IMR-90 (cell line): ENCODE measurements at regions not wholly inside any gene's neighbourhood (a gene's known extent, or its start where the extent isn't known, plus 50 kb on each side); places are given as distances from the start of the nearest gene placed in this dataset.

Experiments
- BHLHE40 ChIP-seq: fragments of 150-350 bp; IDR thresholded peaks from 2 replicates; pipeline ENCODE4 v1.6.1; 2016; ENCODE audit warnings: mild to moderate bottlenecking, low read depth, low read length
- POLR2A ChIP-seq: IDR thresholded peaks from 2 replicates; pipeline ENCODE4 v1.6.1; 2012; ENCODE audit warnings: mild to moderate bottlenecking, low read depth, low read length
- RAD21 ChIP-seq: IDR thresholded peaks from 2 replicates; pipeline ENCODE4 v1.6.1; 2012; ENCODE audit warnings: low read length, improper control_type of control experiment
- RCOR1 ChIP-seq: IDR thresholded peaks from 2 replicates; pipeline ENCODE4 v1.6.1; 2012; ENCODE audit warnings: mild to moderate bottlenecking, low read length, improper control_type of control experiment; ENCODE audit not compliant: insufficient replicate concordance
- TF ChIP-seq, protein P1 (sequence below): fragments of 150-350 bp; IDR thresholded peaks from 2 replicates; pipeline ENCODE4 v1.6.1; 2017; ENCODE audit warnings: mild to moderate bottlenecking, antibody characterized with exemption, low read length, low read depth
- TF ChIP-seq, protein P2 (sequence below): conservative IDR thresholded peaks from 2 replicates; pipeline ENCODE4 v1.5.1; 2012; ENCODE audit warnings: mild to moderate bottlenecking, low read depth, low read length, improper control_type of control experiment

DNA sequence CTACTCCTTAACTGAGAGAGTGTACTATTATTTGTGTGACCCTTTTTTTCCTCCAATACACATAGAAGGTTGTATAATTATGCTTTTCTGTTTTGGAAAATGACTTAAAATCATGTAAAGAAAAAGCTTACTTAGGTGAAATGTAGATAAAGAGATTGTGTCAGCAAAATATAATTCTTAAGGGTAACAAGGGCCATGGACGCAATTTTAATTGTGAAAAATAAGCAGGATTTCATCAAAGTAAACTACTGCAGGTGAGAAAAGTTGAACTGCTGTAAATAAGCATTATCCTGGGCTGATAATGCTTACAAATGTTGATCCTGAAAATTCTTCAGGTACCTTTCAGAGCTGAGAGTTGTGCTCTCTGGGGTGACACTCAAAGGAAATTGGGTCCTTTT is 141.5 kb downstream of the RPIA start:
- TF ChIP-seq, protein P1, sequence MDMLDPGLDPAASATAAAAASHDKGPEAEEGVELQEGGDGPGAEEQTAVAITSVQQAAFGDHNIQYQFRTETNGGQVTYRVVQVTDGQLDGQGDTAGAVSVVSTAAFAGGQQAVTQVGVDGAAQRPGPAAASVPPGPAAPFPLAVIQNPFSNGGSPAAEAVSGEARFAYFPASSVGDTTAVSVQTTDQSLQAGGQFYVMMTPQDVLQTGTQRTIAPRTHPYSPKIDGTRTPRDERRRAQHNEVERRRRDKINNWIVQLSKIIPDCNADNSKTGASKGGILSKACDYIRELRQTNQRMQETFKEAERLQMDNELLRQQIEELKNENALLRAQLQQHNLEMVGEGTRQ = no peak
- TF ChIP-seq POLR2A = no peak
- TF ChIP-seq, protein P2, sequence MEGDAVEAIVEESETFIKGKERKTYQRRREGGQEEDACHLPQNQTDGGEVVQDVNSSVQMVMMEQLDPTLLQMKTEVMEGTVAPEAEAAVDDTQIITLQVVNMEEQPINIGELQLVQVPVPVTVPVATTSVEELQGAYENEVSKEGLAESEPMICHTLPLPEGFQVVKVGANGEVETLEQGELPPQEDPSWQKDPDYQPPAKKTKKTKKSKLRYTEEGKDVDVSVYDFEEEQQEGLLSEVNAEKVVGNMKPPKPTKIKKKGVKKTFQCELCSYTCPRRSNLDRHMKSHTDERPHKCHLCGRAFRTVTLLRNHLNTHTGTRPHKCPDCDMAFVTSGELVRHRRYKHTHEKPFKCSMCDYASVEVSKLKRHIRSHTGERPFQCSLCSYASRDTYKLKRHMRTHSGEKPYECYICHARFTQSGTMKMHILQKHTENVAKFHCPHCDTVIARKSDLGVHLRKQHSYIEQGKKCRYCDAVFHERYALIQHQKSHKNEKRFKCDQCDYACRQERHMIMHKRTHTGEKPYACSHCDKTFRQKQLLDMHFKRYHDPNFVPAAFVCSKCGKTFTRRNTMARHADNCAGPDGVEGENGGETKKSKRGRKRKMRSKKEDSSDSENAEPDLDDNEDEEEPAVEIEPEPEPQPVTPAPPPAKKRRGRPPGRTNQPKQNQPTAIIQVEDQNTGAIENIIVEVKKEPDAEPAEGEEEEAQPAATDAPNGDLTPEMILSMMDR = no peak
- TF ChIP-seq BHLHE40 = no peak
- no peak for TF ChIP-seq RAD21
- TF ChIP-seq RCOR1 = no peak
